H1 (cell line): ENCODE measurements at regions not wholly inside any gene's neighbourhood (a gene's known extent, or its start where the extent isn't known, plus 50 kb on each side); places are given as distances from the start of the nearest gene placed in this dataset.

Experiments
- ASH2L ChIP-seq: fragments of 200-600, 300-600 bp; sonication (generic); IDR thresholded peaks from one replicate; pipeline ENCODE4 v1.7.1; 2017; ENCODE audit warnings: low read length
- CBX8 ChIP-seq: fragments of 300-800, 300-1000 bp; sonication (generic); IDR thresholded peaks from 2 replicates; pipeline ENCODE4 v1.7.1; 2016; ENCODE audit warnings: low read depth, low read length, borderline replicate concordance
- CHD2 ChIP-seq: IDR thresholded peaks from 2 replicates; pipeline ENCODE4 v1.6.1; 2012; ENCODE audit warnings: low read length, improper control_type of control experiment
- POLR2A ChIP-seq, 2 experiments: IDR thresholded peaks; 1 replicate in 1 of 2; 2 replicates in 1 of 2; pipeline ENCODE4 v1.6.1; 2011; ENCODE audit warnings: low read depth in 2 of 2, low read length in 2 of 2, mild to moderate bottlenecking in 2 of 2; ENCODE audit errors: control extremely low read depth in 1 of 2
- RAD21 ChIP-seq, 2 experiments: IDR thresholded peaks in 1 of 2; conservative IDR thresholded peaks in 1 of 2; 2 replicates each; pipeline ENCODE4 v1.6.1; 2011; ENCODE audit warnings: low read depth in 2 of 2, low read length in 2 of 2, improper control_type of control experiment in 1 of 2, inconsistent platforms in 1 of 2, mild to moderate bottlenecking in 1 of 2, moderate library complexity in 1 of 2
- TF ChIP-seq, protein P1 (sequence below), 3 experiments: IDR thresholded peaks; 1 replicate in 2 of 3; 2 replicates in 1 of 3; pipeline versions ENCODE4 v1.5.1 to v1.6.1; 2011; ENCODE audit warnings: low read length in 3 of 3, mild to moderate bottlenecking in 3 of 3, inconsistent platforms in 2 of 3, low read depth in 1 of 3, moderate library complexity in 1 of 3; ENCODE audit not compliant: insufficient read depth in 1 of 3; ENCODE audit errors: control extremely low read depth in 1 of 3
- TF ChIP-seq, protein P2 (sequence below): IDR thresholded peaks from 2 replicates; pipeline ENCODE4 v1.6.1; 2012; ENCODE audit warnings: inconsistent platforms

DNA sequence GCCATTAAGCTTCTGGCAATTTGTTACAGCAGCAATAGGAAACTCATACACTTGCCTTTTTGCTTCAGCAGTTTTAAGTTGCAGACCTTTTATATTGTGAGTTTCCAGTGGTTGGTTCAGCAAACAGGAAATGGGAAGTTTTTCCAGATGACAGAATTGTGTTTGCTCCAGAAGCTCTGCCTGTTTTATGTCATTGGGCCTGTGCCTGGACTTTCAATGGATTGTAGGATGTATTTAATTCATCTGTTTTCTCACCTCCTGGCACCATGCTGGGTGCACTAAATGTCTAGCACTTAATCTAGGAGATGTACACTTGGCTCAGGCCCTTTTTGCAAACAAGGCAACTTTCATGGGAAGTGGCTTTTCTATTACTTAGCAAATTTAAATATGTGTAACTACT, 100.4 kb upstream of the CLINT1 start:
- TF ChIP-seq POLR2A (IDR thresholded peaks at IDR 0.05; ENCODE audit: control extremely low read depth in 1 of 2, low read depth in 2 of 2, low read length in 2 of 2) (no peak), CHD2 (no peak), RAD21 (IDR thresholded peaks at IDR 0.05 in 1 of 2, conservative IDR thresholded peaks at IDR 0.05 in 1 of 2; ENCODE audit: low read depth in 2 of 2, low read length in 2 of 2) (no peak), CBX8 (no peak), ASH2L (no peak)
- TF ChIP-seq, protein P1, sequence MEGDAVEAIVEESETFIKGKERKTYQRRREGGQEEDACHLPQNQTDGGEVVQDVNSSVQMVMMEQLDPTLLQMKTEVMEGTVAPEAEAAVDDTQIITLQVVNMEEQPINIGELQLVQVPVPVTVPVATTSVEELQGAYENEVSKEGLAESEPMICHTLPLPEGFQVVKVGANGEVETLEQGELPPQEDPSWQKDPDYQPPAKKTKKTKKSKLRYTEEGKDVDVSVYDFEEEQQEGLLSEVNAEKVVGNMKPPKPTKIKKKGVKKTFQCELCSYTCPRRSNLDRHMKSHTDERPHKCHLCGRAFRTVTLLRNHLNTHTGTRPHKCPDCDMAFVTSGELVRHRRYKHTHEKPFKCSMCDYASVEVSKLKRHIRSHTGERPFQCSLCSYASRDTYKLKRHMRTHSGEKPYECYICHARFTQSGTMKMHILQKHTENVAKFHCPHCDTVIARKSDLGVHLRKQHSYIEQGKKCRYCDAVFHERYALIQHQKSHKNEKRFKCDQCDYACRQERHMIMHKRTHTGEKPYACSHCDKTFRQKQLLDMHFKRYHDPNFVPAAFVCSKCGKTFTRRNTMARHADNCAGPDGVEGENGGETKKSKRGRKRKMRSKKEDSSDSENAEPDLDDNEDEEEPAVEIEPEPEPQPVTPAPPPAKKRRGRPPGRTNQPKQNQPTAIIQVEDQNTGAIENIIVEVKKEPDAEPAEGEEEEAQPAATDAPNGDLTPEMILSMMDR (IDR thresholded peaks at IDR 0.05; ENCODE audit: control extremely low read depth in 1 of 3, insufficient read depth in 1 of 3, low read depth in 1 of 3, low read length in 3 of 3): no peak
- TF ChIP-seq, protein P2, sequence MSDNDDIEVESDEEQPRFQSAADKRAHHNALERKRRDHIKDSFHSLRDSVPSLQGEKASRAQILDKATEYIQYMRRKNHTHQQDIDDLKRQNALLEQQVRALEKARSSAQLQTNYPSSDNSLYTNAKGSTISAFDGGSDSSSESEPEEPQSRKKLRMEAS: no peak
